GM18870 (cell line): ENCODE measurements at regions not wholly inside any gene's neighbourhood (a gene's known extent, or its start where the extent isn't known, plus 50 kb on each side); places are given as distances from the start of the nearest gene placed in this dataset.
"Not testable (repeated sequence)": the region's sequence is repeated elsewhere in the genome, so short reads cannot be mapped to it uniquely, and the experiment has no call there.

ENCODE experiments used
- ATAC-seq: cut with Tn5 transposase; IDR thresholded peaks from one replicate; pipeline ENCODE4 v1.9.1; 2021; ENCODE audit warnings: moderate library complexity; ENCODE audit not compliant: unreplicated experiment

GRCh38 chr18:961644-962355, 57.1 kb downstream of the ADCYAP1 start:
- ATAC-seq: no peak

GRCh38 chr18:963276-963675, 58.6 kb downstream of the ADCYAP1 start:
- ATAC-seq: no peak

- no peak for ATAC-seq
These were observed 61.5 kb downstream of the ADCYAP1 start for GRCh38 chr18:965921-966758.

GRCh38 chr18:966759-967576, 62.3 kb downstream of the ADCYAP1 start:
- ATAC-seq: no peak

GRCh38 chr18:968910-969309, 64.2 kb downstream of the ADCYAP1 start:
- ATAC-seq: not testable (repeated sequence)

GRCh38 chr18:969311-969710, 64.6 kb downstream of the ADCYAP1 start:
- ATAC-seq: not testable (repeated sequence)

GRCh38 chr18:974606-975005, 69.9 kb downstream of the ADCYAP1 start:
- not testable (repeated sequence) for ATAC-seq

GRCh38 chr18:976393-977128, 71.9 kb downstream of the ADCYAP1 start:
- not testable (repeated sequence) for ATAC-seq

- not testable (repeated sequence) for ATAC-seq
These were observed 72.7 kb downstream of the ADCYAP1 start for GRCh38 chr18:977327-977726.

GRCh38 chr18:977732-978131, 73.1 kb downstream of the ADCYAP1 start:
- not testable (repeated sequence) for ATAC-seq

- no peak for ATAC-seq
These were observed 75.9 kb downstream of the ADCYAP1 start for GRCh38 chr18:980586-980985.

GRCh38 chr18:984004-984403, 79.3 kb downstream of the ADCYAP1 start:
- ATAC-seq: no peak

- no peak for ATAC-seq
These were observed 80.6 kb downstream of the ADCYAP1 start for GRCh38 chr18:985212-985661.

- no peak for ATAC-seq
These were observed 81.4 kb downstream of the ADCYAP1 start for GRCh38 chr18:986051-986450.

GRCh38 chr18:986552-986951, 81.9 kb downstream of the ADCYAP1 start:
- no peak for ATAC-seq

- ATAC-seq: no peak
These were observed 82.9 kb downstream of the ADCYAP1 start for GRCh38 chr18:987325-988186.

GRCh38 chr18:989425-989824, 84.8 kb downstream of the ADCYAP1 start:
- ATAC-seq: no peak

GRCh38 chr18:990197-990596, 85.5 kb downstream of the ADCYAP1 start:
- ATAC-seq: no peak

- no peak for ATAC-seq
These were observed 86.8 kb downstream of the ADCYAP1 start for GRCh38 chr18:991441-991840.

- ATAC-seq: no peak
These were observed 88.9 kb downstream of the ADCYAP1 start for GRCh38 chr18:993560-993959.
